GM21360 (cell line): ENCODE measurements at regions not wholly inside any gene's neighbourhood (a gene's known extent, or its start where the extent isn't known, plus 50 kb on each side); places are given as distances from the start of the nearest gene placed in this dataset.

Experiments
- ATAC-seq: cut with Tn5 transposase; IDR thresholded peaks from one replicate; pipeline ENCODE4 v1.9.1; 2021; ENCODE audit warnings: mild to moderate bottlenecking, moderate library complexity; ENCODE audit not compliant: unreplicated experiment

DNA sequence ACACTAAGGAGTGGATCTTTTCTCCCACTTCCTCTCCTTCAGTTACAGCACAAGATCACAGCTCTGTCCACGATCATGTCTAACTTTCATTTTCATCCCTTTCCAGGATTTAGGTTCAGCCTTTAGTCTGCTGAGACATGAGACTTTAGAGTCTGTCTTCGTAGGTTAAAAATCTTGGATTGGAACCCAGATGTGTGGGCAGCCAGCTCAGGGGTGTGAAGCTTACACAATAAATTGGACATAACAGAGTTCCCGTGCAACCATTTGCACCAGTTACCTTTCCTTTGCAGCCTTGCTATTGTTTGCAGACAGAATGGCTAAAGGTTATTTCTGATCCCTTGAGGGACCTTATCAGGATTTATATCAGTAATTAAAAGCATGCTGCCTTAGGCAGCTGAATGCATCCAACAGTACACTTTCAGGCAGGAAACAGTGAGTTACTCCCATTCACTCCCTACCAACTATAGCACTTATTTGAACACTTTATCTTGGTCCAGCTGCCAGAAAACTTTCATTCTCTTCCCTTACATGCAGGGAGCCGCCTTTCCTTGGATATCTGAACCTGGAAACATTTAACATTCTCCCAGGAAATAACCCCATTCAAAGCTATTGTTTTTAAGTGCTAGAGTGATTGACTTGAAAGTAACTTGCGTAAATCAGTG is 87.3 kb downstream of the TMEM100 start:
- ATAC-seq = no peak

DNA sequence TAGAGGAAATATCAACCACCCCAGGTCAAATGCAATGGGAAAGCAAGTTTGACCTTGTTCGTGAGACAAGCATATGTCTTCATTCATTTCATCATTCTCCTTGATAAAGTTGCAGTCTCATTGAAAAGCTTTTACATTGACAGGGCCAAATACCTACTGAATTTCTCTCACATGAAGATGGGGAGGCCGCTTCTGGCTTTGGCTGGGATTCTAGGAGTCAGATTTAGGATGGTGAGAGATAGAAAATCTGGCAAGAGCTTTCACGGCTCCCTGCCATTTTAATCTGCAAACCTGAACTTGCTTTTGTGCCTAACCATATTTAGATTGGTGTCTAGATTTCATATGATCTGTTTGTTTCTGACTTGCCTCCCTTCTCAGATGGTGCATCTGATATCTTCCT is 88.0 kb downstream of the TMEM100 start:
- no peak for ATAC-seq

DNA sequence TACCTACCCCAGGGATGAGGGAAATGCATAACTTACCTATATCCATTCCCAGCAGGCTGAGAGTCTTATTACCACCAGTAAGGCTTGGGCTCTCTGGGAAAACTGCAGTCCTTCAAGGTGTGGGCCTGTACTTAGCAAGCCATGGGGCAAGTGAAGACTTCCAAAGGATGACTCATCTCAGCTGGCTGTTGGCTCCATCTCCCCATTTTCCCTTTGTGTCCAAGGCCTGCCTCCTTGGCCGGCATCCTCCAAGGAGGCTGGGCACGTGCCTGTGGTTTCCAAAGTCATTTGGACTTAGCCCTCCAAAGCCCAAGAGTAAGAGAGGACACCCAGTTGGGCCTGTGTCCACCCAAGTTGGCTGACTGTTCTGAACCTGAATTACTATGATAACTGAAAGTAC is 89.8 kb downstream of the TMEM100 start:
- ATAC-seq = no peak

DNA sequence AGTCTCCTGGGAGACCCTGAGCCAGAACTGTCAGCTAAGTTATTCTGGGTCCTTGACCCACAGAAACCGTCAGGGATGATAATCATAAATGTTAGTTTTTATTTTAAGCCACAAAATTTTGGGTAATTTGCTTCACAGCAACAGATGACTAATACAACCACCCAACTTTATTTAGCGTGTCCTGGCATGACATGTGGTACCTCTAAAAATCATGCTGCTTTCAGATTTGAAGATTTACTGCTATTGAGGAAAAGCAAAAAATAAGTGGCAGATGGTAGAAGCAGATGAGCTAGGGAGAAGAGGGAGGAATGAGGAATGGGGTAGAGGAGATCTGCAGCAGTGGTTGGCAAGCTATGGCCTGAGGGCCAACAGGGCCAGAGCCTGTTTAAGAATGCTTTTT is 90.4 kb downstream of the TMEM100 start:
- ATAC-seq = no peak

DNA sequence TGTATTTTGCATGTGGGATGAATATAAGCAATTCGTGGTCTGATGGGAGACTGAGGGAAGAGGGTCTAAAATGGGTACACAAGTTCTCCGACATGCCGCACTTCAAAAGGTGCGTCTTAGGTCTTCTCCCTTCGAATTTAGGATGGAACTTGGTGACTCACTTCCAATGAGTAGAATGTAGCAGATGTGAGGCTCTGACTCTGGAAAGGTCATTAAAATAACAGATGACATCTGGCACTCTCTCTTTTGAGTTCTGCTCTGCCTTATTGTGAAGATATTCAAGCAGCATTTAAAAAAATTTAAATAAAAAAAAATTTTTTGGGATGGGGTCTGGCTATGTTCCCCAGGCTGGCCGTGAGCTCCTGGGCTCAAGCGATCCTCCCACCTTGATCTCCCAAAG is 92.7 kb downstream of the TMEM100 start:
- no peak for ATAC-seq

DNA sequence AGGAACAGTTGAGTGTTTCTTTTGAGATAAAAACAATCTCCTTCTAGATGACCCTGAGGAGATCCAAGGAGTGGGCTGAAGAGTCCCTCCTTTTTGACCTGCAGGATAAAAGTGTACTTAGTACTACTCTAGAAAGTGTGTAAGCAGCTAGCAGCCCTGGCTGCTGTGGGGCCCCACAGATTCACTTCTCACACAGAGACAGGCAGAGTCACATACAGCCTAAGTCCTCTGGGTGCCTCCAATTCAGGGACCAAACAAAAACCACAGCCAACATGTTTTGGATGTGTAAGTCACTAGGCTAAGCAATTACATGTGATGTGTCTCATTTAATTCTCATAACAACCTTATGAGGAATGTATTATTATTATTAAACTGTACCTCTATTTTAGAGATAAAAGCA is 97.1 kb downstream of the TMEM100 start:
- ATAC-seq = peak; percentile 79

DNA sequence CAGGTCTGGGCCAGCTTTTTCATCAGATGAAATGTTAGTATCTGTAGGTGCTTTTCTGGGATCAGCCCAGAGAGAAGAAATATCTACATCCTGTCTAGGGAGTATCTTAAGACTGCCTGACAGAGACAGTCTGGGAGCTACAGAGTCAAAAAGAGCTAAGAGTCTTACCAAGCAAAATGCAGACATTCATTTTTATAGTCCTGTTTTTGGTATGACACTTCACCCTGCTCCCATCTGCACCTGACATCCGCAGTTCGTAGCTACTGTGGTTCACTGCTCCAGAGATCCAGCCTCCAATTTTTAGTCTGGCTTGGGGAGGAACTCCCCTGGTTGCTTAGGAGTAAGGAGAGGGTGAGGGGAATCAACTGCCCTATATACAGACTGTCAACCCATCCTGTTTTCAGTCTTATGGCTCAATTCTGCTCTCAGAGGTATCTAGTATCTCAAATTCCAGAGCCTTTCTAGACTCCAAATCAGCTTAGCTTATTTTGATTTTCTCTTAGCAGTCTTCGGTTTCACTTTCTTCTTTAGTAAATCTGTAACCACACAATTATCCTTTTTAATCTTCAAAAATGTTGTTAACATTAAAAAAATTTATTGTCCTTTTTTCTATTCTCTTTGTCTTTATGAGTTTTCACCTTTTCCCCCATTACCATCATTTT is 97.8 kb downstream of the TMEM100 start:
- ATAC-seq = peak; percentile 58

DNA sequence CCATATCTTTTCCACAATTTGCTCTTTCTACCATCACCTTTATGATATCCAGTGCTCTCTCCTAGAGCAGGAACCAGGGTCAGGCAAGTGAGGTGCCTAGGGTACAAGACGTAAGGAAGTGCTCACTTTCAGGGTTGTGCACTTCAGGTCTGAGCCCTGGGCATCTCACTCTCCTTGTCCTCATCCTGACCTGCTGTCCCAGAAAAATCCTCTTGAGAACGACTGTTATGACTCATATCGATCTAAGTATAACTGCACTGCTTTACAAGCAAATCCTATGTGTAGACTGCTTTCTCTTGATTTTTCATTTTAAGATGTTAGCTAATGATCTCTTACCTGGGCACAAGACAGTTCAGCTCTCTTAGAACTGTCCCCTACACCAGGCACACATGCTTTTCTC is 100.1 kb downstream of the TMEM100 start:
- ATAC-seq = no peak

DNA sequence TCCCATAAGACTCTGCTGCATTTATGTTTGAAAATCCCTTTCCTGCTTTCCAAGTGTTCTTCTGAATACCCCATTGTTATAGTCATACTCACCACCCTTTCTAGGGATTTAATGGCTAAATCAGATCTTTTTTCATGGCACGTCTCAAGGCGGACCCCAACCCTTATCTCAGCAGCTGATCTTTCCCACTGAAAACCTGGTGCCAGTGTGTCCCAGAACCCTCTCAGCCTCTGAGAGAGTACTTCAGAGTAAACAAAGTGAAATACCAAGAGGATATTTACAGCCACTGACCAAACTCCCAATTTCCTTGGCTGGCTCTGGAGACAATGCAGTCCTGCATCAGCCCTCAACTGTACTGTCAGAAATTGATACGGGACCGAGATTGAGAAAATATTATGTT is 101.7 kb downstream of the TMEM100 start:
- no peak for ATAC-seq

DNA sequence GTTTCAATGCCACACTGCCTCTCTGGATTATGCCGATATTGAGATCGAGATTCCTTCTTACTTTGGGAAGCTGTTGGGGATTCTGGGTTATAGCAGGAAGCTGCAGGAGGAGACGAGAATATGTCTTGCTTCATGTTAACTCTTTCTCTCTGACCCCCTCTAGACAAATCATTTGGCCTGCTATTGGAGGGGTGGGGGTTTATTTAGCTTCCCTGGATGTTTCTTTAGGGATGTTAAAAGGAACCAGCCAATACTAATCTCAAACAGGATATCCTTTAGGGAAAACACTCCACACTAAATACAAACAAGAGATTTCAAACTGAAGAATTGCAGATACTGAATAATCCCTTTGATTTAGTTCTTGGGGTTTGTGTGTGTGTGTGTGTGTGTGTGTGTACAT is 102.6 kb downstream of the TMEM100 start:
- ATAC-seq = no peak

DNA sequence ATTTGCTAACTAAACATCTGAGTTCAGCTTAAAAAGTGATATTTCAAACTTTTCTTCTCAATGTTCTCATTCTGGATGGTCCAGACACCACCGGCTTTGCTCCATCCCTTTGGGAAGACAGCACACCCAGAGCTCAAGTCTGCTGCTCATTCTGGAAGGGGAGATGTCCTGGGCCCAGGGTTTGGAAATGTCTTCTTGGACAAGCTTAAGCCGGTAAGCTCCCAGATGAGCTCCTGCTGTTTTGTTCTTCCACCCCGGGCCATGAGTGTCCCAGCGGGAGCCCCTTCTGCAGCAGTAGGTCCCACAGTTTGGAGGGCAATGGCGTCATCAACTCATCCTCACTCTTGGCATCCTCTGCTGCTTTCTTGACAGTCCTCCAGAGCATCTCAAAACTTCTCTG is 105.2 kb downstream of the TMEM100 start:
- ATAC-seq = no peak

DNA sequence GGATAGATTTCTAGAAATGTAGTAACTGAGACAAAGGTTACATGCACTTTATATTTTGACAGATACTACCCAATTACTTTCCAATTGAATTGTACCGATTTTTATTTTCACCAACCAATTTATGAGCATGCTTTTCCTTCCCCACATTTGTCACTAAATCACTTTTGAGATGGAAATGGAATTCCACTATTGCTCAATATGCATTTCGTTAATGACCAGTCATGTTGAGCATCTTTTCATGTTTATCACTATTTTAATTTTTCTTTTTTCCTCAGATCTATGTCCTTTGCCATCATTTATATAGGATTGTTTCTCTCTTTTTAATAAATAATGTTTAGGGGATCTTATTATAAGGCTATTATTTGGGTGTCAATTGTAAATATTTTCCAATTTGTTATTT is 102.8 kb upstream of the SMIM36 start:
- no peak for ATAC-seq

DNA sequence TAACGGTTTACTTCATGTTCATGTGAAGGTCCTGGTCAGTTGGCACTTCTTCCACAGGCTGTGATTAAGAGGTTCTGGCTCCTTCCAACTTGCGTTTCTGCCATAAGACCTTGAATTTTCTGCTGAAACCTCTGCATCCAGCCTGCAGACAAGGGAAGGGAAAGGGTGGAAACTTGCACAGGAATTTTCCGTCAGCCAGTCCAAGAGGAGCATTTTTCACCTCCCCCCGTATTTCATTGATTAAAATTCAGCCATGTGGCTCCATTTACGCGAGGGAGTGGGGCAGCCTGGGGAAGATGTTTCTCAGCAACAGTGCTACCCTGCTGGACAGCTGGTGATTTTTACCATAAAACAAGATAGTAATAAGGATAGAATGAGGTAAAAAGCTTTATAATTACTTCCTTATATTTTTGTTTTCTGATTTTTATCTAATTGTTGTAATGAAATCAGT is 101.5 kb upstream of the SMIM36 start:
- ATAC-seq = no peak

DNA sequence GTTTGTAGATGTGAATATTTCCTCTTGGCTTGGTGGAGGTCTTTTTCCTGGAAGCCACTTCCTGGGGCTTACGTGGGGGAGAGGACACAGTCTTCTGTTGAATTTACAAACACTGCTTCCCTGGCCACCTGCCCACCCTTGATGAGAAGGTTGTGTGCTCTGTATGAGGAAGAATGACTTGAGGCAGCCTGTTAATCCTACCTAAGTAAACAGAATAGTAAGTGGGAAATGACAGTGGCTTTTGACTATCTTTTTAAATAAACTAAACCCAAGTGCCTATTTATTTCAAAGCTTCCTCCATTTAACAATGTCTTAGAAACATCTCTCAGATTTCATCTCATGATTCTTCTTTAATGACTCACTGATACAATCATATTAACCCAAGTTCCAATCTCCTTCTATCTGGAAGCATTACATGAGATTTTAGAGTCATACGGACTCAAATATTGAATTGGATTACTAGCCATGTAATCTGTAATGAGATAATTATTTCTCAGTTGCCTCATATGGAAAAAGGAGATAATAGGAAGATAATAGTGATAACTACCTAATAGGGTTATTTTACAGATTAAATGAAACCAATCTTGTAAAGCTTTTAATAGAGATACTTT is 96.6 kb upstream of the SMIM36 start:
- no peak for ATAC-seq

DNA sequence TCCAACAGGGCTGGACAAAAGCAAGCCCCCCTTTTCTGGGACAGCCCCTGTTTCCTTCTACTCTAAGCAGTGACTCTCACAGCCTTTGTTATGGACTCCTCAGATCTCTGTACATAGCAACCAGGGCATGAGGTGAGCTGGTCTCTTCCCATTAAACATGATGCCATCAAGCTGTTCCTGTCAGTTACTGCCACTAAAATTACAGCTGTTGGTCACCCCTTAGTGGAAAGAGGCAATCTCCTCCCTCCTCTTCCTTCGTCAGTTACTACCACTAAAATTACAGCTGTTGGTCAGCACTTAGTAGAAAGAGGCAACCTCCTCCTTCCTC is 95.2 kb upstream of the SMIM36 start:
- ATAC-seq = no peak

DNA sequence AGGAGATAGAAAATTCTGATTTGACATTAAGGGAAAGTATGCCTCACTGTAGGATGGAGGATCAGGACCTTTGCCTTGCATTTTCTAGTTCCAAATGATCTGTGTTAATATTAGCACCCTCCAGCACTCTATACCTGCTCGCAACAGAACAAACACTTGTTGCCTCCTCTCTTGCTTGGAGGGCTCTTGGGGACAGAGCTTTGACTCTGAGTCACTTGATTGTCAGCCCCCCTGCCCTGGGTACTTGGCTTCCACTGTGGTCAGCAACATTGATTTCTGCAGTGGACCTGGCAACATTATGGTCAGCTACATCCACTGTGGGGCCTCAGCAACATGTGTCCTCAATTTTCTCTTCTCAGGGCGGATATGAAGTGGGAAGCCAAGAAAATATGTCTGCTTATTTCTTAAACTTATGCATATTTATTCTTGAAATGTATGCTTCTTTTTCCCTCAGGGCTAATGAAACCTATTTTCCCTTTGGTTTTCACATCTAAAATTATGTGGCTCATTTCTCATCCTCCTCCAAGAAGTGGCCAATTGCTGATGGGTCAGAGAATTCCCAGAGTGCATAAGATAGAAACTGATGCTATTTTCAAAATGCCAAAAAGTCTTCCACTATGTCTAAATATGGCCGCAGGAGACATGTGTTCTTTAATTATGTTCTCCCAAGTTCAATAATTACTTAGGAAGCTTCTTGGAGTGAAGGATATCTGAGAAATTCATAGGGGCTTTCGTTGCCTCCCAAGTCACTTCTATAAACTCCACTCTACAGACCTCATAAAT is 94.6 kb upstream of the SMIM36 start:
- ATAC-seq = no peak

DNA sequence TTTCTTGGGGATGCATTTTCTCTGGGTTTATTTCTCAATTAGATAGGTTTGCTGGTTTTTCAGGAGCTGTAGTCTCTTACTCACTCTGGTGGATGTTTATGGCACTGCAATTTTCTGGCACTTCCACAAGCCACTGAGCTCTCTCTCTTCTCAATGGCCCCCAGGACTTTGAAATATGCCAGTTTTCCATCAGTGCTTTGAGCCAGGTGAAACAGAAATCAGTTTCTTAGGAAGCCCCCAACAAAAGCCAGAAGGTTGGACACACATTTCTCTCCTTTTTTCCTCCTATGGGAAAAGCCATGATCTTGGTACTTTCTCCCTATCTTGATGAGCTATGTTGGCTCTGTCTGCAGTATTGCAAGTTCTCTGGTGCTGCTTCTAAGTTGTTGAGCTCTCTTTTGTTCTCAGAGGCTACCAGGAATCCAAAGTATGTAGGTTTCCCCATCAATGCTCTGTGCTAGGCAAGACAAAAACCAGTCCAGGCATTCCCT is 90.7 kb upstream of the SMIM36 start:
- ATAC-seq = no peak

DNA sequence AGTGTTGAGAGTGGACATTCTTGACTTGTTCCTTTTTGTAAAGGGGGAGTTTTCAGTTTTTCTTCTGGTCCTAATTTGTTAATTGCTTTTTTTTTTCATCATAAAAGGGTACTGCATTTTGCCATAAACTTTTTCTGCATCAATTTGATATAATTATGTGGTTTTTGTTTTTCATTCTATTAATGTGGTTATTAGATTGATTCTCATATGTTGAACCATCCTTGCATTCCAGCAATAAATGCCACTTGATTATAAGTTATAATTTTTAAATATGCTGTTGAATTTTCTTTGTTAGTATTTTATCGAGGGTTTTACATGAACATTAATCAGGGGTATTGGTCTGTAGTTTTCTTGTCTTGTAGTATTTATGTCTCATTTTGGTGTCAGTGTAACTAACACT is 87.2 kb upstream of the SMIM36 start:
- no peak for ATAC-seq

DNA sequence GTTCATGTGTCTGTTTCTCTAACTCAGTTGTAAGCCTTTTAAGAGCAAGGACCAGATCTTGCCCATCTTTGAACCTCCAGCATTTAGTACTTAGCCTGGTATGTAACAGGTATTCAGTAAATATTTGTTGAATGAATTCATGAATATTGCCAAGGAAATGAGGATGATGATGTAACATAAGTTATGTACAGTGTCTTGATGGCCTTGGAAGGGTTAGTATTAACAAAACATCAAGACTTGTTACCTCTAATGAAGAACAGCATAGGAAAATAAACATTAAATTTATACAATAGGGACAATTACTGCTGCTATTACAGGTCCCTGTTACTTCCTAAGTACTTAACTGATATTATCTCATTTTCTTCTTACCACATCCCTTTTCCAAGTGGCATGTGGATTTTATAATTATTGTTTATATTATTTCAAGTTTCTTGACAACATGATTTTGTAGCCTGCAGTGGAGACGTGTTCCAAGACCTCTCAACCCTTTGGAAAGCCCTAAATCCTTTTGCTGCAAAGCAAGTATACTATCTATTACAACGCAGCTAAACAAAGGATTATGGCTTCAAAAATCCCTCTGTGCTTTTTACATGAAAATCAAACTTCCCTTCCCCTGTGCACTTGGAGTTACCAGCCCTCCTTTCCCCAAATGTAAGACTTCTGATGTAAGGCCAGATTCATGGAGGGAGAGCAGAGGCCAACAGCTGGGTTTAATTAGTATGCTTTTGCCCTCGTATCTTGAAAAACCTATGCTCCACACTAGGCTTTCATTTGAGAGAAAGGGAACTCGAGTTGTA is 77.4 kb upstream of the SMIM36 start:
- no peak for ATAC-seq

DNA sequence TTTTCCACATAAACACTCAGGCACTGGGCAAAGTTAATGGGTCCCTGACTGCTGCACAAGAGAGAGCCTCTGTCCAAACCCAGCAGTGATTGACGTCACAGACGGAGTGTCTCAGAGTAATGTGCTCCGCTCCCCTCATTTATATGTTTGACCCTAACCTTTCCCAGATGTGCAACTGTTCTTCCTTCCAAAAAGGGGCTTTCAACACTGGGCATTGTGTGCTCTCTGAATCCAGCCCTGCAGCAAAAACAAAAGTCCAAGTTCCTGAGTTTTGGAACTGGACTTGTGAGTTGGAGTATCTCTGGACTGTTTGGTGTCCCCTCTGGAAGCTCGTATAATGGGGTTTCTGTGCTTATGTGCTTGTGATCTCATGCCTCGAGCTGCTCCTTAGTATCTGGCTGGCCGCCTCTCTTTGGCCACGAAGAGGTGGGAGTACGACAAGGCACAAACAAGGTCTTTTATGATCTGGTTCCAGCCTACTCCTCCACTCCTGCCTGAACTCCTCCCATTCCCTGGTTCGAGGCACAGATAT is 76.4 kb upstream of the SMIM36 start:
- no peak for ATAC-seq

DNA sequence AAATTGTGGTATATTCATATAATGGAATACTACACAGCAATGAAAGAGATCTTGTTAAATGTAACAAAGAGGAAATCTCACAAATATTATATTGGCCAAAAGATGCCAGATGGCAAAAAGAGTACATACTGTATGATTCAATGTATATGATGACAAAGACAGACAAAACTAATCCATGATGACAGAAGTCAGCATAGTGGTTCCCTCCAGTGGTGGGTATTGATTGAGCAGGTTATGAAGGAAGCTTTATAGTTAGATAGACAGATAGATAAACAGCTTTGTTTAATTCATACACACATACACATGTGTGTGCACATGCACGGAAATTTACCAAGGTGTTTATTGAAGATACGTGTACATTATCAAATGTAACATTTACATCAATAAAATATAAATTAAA is 74.4 kb upstream of the SMIM36 start:
- ATAC-seq = no peak
